Prostate gland (tissue), 2 donors: ENCODE measurements at regions not wholly inside any gene's neighbourhood (a gene's known extent, or its start where the extent isn't known, plus 50 kb on each side); places are given as distances from the start of the nearest gene placed in this dataset.

ENCODE experiments used
- POLR2A ChIP-seq: fragments of 450-650 bp; IDR thresholded peaks from one replicate; pipeline ENCODE4 v1.6.1; 2016; ENCODE audit warnings: antibody characterized with exemption, mild to moderate bottlenecking
- POLR2AphosphoS5 ChIP-seq: sonication (generic); formaldehyde crosslinking; IDR thresholded peaks from one replicate; pipeline ENCODE4 v1.6.1; 2017; ENCODE audit warnings: antibody characterized with exemption
- TF ChIP-seq, protein P1 (sequence below), 4 experiments: fragments of 200-600 bp in 2 of 4; fragments of 450-650 bp in 2 of 4; sonication (generic) in 2 of 4; IDR thresholded peaks; 1 replicate in 3 of 4; 2 replicates in 1 of 4; pipeline ENCODE4 v1.5.1; 2016 to 2019; ENCODE audit warnings: antibody characterized with exemption in 4 of 4, mild to moderate bottlenecking in 2 of 4, moderate library complexity in 2 of 4

DNA sequence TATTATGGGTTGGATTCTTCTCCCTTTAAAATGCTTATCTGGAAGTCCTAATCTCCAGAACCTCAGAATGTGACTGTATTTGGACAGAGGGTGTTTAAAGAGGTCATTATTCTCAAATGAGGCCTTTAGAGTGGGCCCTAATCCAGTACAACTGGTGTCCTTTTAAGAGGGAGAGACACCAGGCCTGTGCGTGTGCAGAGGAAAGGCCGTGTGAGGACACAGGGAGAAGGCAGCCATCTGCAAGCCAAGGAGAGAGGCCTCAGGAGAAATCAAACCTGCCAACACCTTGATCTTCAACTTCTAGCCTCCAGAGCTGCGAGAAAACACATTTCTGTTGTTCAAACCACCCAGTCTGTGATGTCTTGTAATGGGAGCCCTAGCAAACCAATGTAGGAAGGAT lies 235.4 kb upstream of the MYO3A start:
- TF ChIP-seq POLR2AphosphoS5 (no peak), POLR2A (no peak)
- TF ChIP-seq, protein P1, sequence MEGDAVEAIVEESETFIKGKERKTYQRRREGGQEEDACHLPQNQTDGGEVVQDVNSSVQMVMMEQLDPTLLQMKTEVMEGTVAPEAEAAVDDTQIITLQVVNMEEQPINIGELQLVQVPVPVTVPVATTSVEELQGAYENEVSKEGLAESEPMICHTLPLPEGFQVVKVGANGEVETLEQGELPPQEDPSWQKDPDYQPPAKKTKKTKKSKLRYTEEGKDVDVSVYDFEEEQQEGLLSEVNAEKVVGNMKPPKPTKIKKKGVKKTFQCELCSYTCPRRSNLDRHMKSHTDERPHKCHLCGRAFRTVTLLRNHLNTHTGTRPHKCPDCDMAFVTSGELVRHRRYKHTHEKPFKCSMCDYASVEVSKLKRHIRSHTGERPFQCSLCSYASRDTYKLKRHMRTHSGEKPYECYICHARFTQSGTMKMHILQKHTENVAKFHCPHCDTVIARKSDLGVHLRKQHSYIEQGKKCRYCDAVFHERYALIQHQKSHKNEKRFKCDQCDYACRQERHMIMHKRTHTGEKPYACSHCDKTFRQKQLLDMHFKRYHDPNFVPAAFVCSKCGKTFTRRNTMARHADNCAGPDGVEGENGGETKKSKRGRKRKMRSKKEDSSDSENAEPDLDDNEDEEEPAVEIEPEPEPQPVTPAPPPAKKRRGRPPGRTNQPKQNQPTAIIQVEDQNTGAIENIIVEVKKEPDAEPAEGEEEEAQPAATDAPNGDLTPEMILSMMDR (IDR thresholded peaks at IDR 0.05), result no peak
